HEK293T (cell line): ENCODE measurements at regions not wholly inside any gene's neighbourhood (a gene's known extent, or its start where the extent isn't known, plus 50 kb on each side); places are given as distances from the start of the nearest gene placed in this dataset.

Source experiments
- ELF4 ChIP-seq: fragments of 450-650 bp; IDR thresholded peaks from 2 replicates; pipeline ENCODE4 v1.6.1; 2017; ENCODE audit warnings: antibody characterized with exemption
- FOXA1 ChIP-seq: fragments of 450-650 bp; IDR thresholded peaks from 2 replicates; pipeline ENCODE4 v1.6.1; 2016; ENCODE audit warnings: mild to moderate bottlenecking
- FOXK2 ChIP-seq: fragments of 450-650 bp; IDR thresholded peaks from 2 replicates; pipeline ENCODE4 v1.6.1; 2016; ENCODE audit warnings: mild to moderate bottlenecking
- FOXM1 ChIP-seq: fragments of 450-650 bp; IDR thresholded peaks from 2 replicates; pipeline ENCODE4 v1.6.1; 2017; ENCODE audit warnings: mild to moderate bottlenecking, borderline replicate concordance
- NFRKB ChIP-seq: fragments of 450-650 bp; IDR thresholded peaks from 2 replicates; pipeline ENCODE4 v1.6.1; 2016; ENCODE audit warnings: mild to moderate bottlenecking, moderate library complexity
- SP1 ChIP-seq: fragments of 450-650 bp; IDR thresholded peaks from 2 replicates; pipeline ENCODE4 v1.6.1; 2017

DNA sequence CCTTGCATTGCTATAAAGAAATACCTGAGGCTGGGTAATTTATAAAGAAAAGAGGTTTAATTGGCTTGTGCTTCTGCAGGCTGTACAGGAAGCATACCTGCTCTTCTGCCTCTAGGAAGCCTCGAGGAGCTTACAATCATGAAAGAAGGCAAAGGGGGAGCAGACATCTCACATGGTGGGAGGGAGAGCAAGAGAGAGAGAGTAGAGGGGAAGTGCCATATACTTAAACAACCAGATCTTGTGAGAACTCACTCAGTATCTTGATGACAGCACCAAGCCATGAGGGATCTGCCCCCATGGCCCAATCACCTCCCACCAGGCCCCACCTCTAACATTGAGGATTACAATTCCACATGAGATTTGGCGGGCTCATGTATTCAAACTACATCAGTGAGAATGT, 79.1 kb upstream of the HECW1 start:
- no peak for TF ChIP-seq FOXM1
- TF ChIP-seq SP1: no peak
- no peak for TF ChIP-seq FOXK2
- no peak for TF ChIP-seq FOXA1
- TF ChIP-seq NFRKB: no peak
- no peak for TF ChIP-seq ELF4
